ENCODE measurements at regions not wholly inside any gene's neighbourhood (a gene's known extent, or its start where the extent isn't known, plus 50 kb on each side); places are given as distances from the start of the nearest gene placed in this dataset.
"Not testable (repeated sequence)": the region's sequence is repeated elsewhere in the genome, so short reads cannot be mapped to it uniquely, and the experiment has no call there.

- POLR2A ChIA-PET; H3K4me1 Mint-ChIP-seq; H3K9me3 Mint-ChIP-seq; H3K27me3 Mint-ChIP-seq; H3K4me3 Mint-ChIP-seq; CTCF ChIA-PET; H3K36me3 Mint-ChIP-seq (ENCODE audit: low read depth); H3K27ac Mint-ChIP-seq; DNase-seq: not testable (repeated sequence)
These were observed 276.5 kb downstream of the SEMA3D start for GRCh38 chr7:84910322-84910721.

- ChIA-PET CTCF (no interaction called here), POLR2A (no interaction called here)
- no peaks in the 10 kb centered on the region for H3K9me3 Mint-ChIP-seq
- no peak overlapping the region for H3K27ac Mint-ChIP-seq
- no peaks in the 10 kb centered on the region for H3K27me3 Mint-ChIP-seq
- DNase-seq, result no peak
- no peak overlapping the region for H3K4me3 Mint-ChIP-seq
- H3K36me3 Mint-ChIP-seq (ENCODE audit: low read depth), result no peaks in the 10 kb centered on the region
- no peaks in the 10 kb centered on the region for H3K4me1 Mint-ChIP-seq
These were observed 278.6 kb downstream of the SEMA3D start for GRCh38 chr7:84908196-84908793.

DNA sequence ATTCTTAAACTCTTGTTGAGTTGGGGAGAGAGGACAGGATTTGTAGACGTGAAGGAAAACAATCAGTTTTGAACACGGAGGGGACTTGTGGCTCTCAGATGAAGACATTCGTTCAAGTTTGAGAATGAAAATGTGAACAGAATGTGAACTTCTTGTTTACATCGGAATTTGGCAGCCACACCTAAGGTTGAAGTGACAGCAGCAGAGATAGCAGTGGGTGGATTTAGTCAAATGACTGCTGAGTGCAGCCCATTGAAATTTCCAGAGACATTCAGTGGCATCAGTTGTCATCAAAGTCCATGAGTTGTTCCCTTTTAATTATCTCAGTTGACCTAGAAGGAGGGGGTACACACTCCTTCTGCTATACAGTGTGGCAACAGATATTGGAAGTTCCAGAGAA lies 280.0 kb downstream of the SEMA3D start:
- Mint-ChIP-seq H3K9me3 (no peaks in the 10 kb centered on the region), H3K27ac (no peak overlapping the region), H3K27me3 (no peaks in the 10 kb centered on the region), H3K4me1 (no peaks in the 10 kb centered on the region), H3K4me3 (no peak overlapping the region), H3K36me3 (ENCODE audit: low read depth) (no peaks in the 10 kb centered on the region)
- ChIA-PET POLR2A (no interaction called here), CTCF (no interaction called here)
- DNase-seq, result no peak

DNA sequence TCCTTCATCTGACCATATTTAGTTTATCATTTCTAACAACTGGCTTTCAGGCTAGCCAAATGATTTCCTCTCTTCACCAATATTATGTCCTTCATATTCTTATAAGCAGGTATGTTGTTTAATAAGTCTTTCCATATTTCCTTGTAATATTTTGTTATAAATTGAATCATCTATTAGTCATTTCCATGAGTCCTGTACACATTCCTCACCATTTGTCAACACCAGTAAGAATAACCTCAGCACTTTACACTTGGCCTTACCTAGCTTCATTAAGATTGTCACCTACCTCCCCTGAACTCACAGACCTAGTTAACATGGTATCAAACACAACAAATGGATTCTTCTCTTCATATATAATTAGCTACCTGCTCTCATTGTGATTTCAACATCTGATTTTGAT lies 282.3 kb downstream of the SEMA3D start:
- Mint-ChIP-seq H3K4me1 (no peaks in the 10 kb centered on the region), H3K36me3 (ENCODE audit: low read depth) (no peaks in the 10 kb centered on the region), H3K27ac (no peak overlapping the region), H3K9me3 (no peaks in the 10 kb centered on the region), H3K27me3 (no peaks in the 10 kb centered on the region), H3K4me3 (no peak overlapping the region)
- no peak for DNase-seq
- CTCF ChIA-PET, result no interaction called here
- POLR2A ChIA-PET, result no interaction called here

- ChIA-PET CTCF (no interaction called here), POLR2A (no interaction called here)
- H3K27me3 Mint-ChIP-seq, result no peaks in the 10 kb centered on the region
- no peak for DNase-seq
- no peak overlapping the region for H3K27ac Mint-ChIP-seq
- H3K9me3 Mint-ChIP-seq, result no peaks in the 10 kb centered on the region
- no peak overlapping the region for H3K4me3 Mint-ChIP-seq
- no peaks in the 10 kb centered on the region for H3K36me3 Mint-ChIP-seq (ENCODE audit: low read depth)
- H3K4me1 Mint-ChIP-seq, result no peaks in the 10 kb centered on the region
These were observed 285.5 kb downstream of the SEMA3D start for GRCh38 chr7:84901366-84901765.

DNA sequence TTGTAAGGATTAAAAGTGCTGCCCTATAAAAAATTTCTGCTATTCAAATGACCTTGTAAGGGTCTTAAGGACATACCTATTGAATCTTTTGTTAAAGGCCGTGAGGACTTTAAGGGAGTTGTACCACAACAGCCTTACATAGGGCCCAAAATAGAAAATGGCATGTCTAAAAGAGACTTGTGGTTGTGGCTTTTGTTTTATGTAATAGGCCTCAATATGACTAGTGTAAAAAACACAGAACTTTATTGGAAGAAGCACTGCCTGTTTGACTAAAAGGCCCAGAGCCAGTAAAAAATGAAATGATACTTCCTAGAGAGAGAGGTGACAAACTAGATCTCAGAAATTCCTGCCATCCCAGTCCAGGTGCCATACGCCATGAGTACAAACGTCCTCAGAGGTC lies 286.6 kb downstream of the SEMA3D start:
- ChIA-PET POLR2A (no interaction called here), CTCF (no interaction called here)
- Mint-ChIP-seq H3K27ac (no peak overlapping the region), H3K9me3 (no peaks in the 10 kb centered on the region), H3K27me3 (no peaks in the 10 kb centered on the region), H3K36me3 (ENCODE audit: low read depth) (no peaks in the 10 kb centered on the region), H3K4me1 (no peaks in the 10 kb centered on the region), H3K4me3 (no peak overlapping the region)
- DNase-seq, result no peak

DNA sequence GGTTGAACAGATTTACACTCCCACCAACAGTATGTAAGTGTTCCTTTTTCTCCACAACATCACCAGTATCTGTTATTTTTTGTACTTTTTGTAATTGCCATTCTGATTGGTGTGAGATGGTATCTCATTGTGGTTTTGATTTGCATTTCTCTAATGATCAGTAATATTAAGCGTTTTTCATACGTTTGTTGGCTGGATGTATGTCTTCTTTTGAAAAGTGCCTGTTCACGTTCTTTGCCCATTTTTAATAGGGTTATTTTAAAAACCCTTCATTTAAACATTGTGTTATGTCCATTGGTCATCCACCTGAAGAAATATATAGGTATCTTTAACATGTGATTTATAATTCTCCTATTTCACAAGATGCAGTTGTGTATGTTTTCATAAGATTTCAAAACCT lies 291.3 kb downstream of the SEMA3D start:
- POLR2A ChIA-PET, result no interaction called here
- no peaks in the 10 kb centered on the region for H3K27me3 Mint-ChIP-seq
- no peaks in the 10 kb centered on the region for H3K36me3 Mint-ChIP-seq (ENCODE audit: low read depth)
- no peak overlapping the region for H3K4me3 Mint-ChIP-seq
- CTCF ChIA-PET, result no interaction called here
- no peak for DNase-seq
- no peaks in the 10 kb centered on the region for H3K4me1 Mint-ChIP-seq
- H3K9me3 Mint-ChIP-seq, result no peaks in the 10 kb centered on the region
- H3K27ac Mint-ChIP-seq, result no peak overlapping the region

DNA sequence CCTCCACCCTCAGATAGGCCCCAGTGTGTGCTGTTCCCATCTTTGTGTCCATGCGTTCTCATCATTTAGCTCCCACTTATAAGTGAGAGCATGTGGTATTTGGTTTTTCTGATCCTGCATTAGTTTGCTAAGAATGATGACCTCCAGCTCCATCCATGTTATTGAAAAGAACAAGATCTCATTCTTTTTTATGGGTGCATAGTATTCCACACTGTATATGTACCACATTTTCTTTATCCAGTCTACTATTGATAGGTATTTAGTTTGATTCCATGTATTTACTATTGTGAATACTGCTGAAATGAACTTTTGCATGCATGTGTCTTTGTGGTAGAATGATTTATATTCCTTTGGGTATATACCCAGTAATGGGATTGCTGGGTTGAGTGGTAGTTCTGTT lies 303.3 kb downstream of the SEMA3D start:
- H3K4me1 Mint-ChIP-seq; H3K27me3 Mint-ChIP-seq; H3K27ac Mint-ChIP-seq; POLR2A ChIA-PET; DNase-seq; H3K36me3 Mint-ChIP-seq (ENCODE audit: low read depth); H3K4me3 Mint-ChIP-seq; H3K9me3 Mint-ChIP-seq: not testable (repeated sequence)
- CTCF ChIA-PET, result interaction anchor here (0.7 kb wide), 1 partner anchor 11 kb away, joined by 3 read pairs; no protein-coding TSS in a partner anchor

- H3K36me3 Mint-ChIP-seq (ENCODE audit: low read depth); H3K4me1 Mint-ChIP-seq; H3K9me3 Mint-ChIP-seq; H3K27ac Mint-ChIP-seq; POLR2A ChIA-PET; H3K27me3 Mint-ChIP-seq; DNase-seq; H3K4me3 Mint-ChIP-seq: not testable (repeated sequence)
- CTCF ChIA-PET, result interaction anchor here (0.6 kb wide), 1 partner anchor 82 kb away, joined by 3 read pairs; no protein-coding TSS in a partner anchor
These were observed 306.4 kb downstream of the SEMA3D start for GRCh38 chr7:84880326-84880997.

DNA sequence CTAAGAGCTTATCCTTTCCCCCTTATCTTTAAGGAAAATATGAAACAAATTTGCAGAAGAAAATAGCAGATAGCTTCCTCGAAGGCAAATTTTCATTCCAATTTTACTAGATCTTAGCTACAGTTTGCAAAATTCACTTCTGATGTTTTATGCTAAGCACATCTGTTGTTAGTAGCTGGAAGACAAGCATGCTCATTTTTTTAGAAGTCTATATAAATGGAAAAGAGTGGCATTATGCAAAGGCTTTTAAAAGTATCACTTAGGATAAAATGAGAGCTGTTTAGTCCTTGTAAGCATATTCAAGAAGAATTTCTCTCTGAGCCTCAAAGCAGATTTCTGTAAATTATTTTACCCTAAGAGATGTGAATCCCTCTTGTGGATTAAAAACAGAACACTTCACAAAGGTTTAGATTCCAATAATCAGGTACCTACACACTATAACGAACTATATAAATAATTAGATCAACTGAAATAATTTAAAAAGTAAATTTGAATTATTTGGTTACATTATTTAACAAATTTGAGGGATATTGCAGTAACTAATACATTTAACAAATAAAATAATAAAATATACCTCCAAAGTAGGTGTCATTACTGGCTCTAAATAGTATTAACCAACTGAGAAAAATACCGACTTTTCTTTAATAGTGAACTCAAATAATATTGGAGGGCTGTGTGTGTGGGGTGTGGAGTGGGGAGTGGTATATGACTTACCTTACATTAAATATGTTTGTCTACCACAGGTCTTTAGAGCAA lies 307.1 kb downstream of the SEMA3D start:
- ChIA-PET CTCF (no interaction called here), POLR2A (no interaction called here)
- no peaks in the 10 kb centered on the region for H3K27me3 Mint-ChIP-seq
- no peaks in the 10 kb centered on the region for H3K36me3 Mint-ChIP-seq (ENCODE audit: low read depth)
- no peak for DNase-seq
- H3K4me3 Mint-ChIP-seq, result no peak overlapping the region
- no peak overlapping the region for H3K27ac Mint-ChIP-seq
- H3K9me3 Mint-ChIP-seq, result no peaks in the 10 kb centered on the region
- H3K4me1 Mint-ChIP-seq, result no peaks in the 10 kb centered on the region

DNA sequence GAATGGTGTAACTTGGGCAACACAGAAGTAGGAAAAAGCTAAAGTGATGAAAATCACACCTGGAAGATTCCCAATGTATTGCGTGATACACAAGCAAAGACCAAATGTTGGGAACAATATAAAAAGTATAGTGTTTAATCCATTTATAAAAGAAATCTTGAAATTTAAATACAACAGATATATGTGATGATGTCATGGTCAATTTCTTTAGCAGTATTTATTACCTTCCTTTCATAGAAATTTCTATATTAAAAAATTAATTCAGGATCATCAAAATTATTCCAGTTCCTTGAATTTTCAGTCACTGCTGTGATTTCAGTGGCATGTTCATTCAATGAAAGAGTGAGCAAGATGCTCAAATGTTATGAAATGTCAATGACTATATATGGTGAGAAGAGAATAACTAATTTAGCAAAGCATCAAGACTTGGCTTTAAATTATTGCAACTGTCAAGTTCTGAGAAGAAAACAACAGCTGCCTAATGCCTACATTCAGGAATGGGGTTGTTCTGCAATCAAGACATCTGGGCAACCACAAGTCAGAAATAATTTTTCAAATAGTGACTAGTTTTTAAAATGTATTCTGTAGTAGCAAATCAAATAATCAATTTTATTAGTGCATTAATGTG lies 308.8 kb downstream of the SEMA3D start:
- POLR2A ChIA-PET, result no interaction called here
- CTCF ChIA-PET, result no interaction called here
- Mint-ChIP-seq H3K36me3 (ENCODE audit: low read depth) (no peaks in the 10 kb centered on the region), H3K27me3 (no peaks in the 10 kb centered on the region), H3K27ac (no peak overlapping the region), H3K4me1 (no peaks in the 10 kb centered on the region), H3K9me3 (no peaks in the 10 kb centered on the region), H3K4me3 (no peak overlapping the region)
- no peak for DNase-seq

DNA sequence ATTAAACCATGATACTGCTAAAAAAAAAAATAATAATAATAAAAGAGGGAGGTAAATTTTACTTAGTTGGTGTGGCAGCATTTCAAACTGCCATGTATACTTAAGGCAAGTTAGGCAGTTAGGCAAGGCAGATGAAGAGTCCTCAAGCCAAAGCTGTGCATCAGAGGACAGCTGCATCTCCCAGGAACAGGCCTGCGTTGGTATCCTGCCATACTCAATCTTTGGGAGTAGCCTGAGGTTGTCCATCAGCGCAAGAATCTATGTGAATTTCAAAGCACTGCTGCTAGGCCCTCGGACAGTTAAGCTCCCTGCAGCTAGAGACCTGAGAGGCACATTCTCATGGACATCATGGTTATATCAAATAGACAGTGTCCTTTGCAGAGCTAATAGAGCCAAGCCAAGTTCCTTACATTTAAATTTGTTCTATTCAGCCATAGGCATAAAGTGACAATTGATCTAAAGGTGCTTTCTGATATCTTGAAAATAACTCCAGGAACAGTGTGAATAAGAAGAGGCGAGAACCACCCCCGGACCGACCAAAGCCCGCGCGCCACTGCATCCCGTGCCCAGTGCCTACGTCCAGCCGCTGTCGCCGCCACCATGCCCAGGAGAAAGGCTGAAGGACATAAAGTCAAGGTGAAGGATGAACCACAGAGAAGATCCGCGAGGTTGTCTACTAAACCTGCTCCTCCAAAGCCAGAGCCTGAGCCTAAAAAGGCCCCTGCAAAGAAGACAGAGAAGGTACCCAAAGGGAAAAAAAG lies 310.6 kb downstream of the SEMA3D start:
- Mint-ChIP-seq H3K9me3 (no peaks in the 10 kb centered on the region), H3K36me3 (ENCODE audit: low read depth) (no peaks in the 10 kb centered on the region), H3K4me1 (no peaks in the 10 kb centered on the region), H3K27ac (no peak overlapping the region), H3K4me3 (no peak overlapping the region), H3K27me3 (no peaks in the 10 kb centered on the region)
- ChIA-PET POLR2A (no interaction called here), CTCF (no interaction called here)
- DNase-seq, result no peak

DNA sequence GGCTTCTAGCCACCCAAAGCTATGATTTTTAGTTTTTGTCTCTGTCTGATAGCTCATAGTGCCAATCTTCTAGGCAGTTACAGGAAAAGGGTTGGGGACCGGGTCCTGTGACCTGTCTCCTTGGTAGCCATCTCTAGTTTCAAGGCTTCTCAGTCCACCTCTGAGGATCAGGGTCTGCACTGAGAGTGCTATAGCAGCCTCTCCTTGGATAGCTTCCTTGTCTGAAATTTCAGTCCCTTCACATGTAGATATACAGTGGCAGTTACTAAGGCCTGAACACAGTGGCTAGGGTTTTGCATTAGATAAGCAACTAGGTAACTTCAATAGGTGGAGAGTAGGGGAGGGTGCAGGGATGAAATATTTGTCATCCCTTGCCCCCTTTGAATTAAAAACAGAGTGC lies 321.3 kb downstream of the SEMA3D start:
- no peak overlapping the region for H3K4me3 Mint-ChIP-seq
- POLR2A ChIA-PET, result no interaction called here
- H3K27ac Mint-ChIP-seq, result no peak overlapping the region
- CTCF ChIA-PET, result no interaction called here
- H3K27me3 Mint-ChIP-seq, result no peaks in the 10 kb centered on the region
- H3K9me3 Mint-ChIP-seq, result no peaks in the 10 kb centered on the region
- DNase-seq, result no peak
- H3K4me1 Mint-ChIP-seq, result no peaks in the 10 kb centered on the region
- H3K36me3 Mint-ChIP-seq (ENCODE audit: low read depth), result no peaks in the 10 kb centered on the region

Data from activated CD4-positive, alpha-beta T cell treated with anti-CD3 and anti-CD28 coated beads, Interleukin-2, amount 10 ng/mL, durations not matched to agents 7 days and 5 days (primary cell).